CD14-positive monocyte (primary cell): ENCODE measurements at regions not wholly inside any gene's neighbourhood (a gene's known extent, or its start where the extent isn't known, plus 50 kb on each side); places are given as distances from the start of the nearest gene placed in this dataset.

Experiments used
- DNase-seq, 3 donors: peaks; one replicate each; pipeline ENCODE4 v3.0.0-alpha.2; 2011 to 2022
- H2AFZ ChIP-seq: 2 replicates; pipeline ENCODE4 v1.6.0; 2012; ENCODE audit warnings: mild to moderate bottlenecking, low read depth, low read length, inconsistent platforms; ENCODE audit not compliant: insufficient read depth, poor library complexity, severe bottlenecking
- H3K27ac ChIP-seq, 2 donors: 1 replicate in 1 of 2; 2 replicates in 1 of 2; pipeline ENCODE4 v1.5.1; 2012 to 2013; ENCODE audit warnings: low read length in 2 of 2, control low read depth in 1 of 2, inconsistent platforms in 1 of 2, low read depth in 1 of 2, mild to moderate bottlenecking in 1 of 2
- H3K27me3 ChIP-seq, 2 donors: one replicate each; pipeline versions ENCODE4 v1.6.0 to v1.6.1; 2011 to 2013; ENCODE audit warnings: low read length in 2 of 2; ENCODE audit not compliant: control insufficient read depth in 2 of 2, insufficient read depth in 2 of 2
- H3K36me3 ChIP-seq, 2 donors: replicated peaks in 1 of 2; 1 replicate in 1 of 2; 2 replicates in 1 of 2; pipeline versions ENCODE4 v1.5.1 to v1.6.1; 2012 to 2013; ENCODE audit warnings: low read length in 2 of 2, control low read depth in 1 of 2, inconsistent platforms in 1 of 2, mild to moderate bottlenecking in 1 of 2; ENCODE audit not compliant: insufficient read depth in 2 of 2, control insufficient read depth in 1 of 2
- H3K4me1 ChIP-seq, 2 donors: 1 replicate in 1 of 2; 2 replicates in 1 of 2; pipeline versions ENCODE4 v1.5.1 to v1.6.1; 2012 to 2013; ENCODE audit warnings: low read length in 2 of 2, control low read depth in 1 of 2, inconsistent platforms in 1 of 2, mild to moderate bottlenecking in 1 of 2, moderate library complexity in 1 of 2; ENCODE audit not compliant: insufficient read depth in 2 of 2, control insufficient read depth in 1 of 2
- H3K4me2 ChIP-seq: replicated peaks from 2 replicates; pipeline ENCODE3; 2012; ENCODE audit warnings: low read length, moderate library complexity, mild to moderate bottlenecking; ENCODE audit not compliant: poor library complexity, severe bottlenecking; ENCODE audit errors: extremely low read depth
- H3K4me3 ChIP-seq, 3 experiments: fragments of 200-600 bp in 1 of 3; sonication (generic) in 1 of 3; replicated peaks in 1 of 3; 1 replicate in 2 of 3; 2 replicates in 1 of 3; pipeline ENCODE4 v1.5.1; 2011 to 2013; ENCODE audit warnings: low read length in 3 of 3, mild to moderate bottlenecking in 3 of 3, control low read depth in 2 of 3, low read depth in 2 of 3, inconsistent platforms in 1 of 3, moderate library complexity in 1 of 3
- H3K79me2 ChIP-seq: 2 replicates; pipeline ENCODE4 v1.6.0; 2012; ENCODE audit warnings: mild to moderate bottlenecking, control low read depth, inconsistent platforms, low read length, moderate library complexity; ENCODE audit not compliant: insufficient read depth
- H3K9ac ChIP-seq: 2 replicates; pipeline ENCODE4 v1.6.0; 2017; ENCODE audit warnings: low read length, mild to moderate bottlenecking; ENCODE audit not compliant: insufficient read depth, poor library complexity, severe bottlenecking
- H3K9me3 ChIP-seq, 2 donors: replicated peaks in 1 of 2; 1 replicate in 1 of 2; 2 replicates in 1 of 2; pipeline versions ENCODE4 v1.5.1 to v1.6.1; 2012 to 2013; ENCODE audit warnings: low read length in 2 of 2, control low read depth in 1 of 2; ENCODE audit not compliant: control insufficient read depth in 1 of 2, insufficient read depth in 1 of 2
- H4K20me1 ChIP-seq: 2 replicates; pipeline ENCODE4 v1.6.0; 2012; ENCODE audit warnings: mild to moderate bottlenecking, low read length, control low read depth, moderate library complexity; ENCODE audit not compliant: insufficient read depth
- H3K27ac Mint-ChIP-seq, 7 donors: one replicate each; pipeline ENCODE4 v1.8.0; 2020; ENCODE audit warnings: mild to moderate bottlenecking in 7 of 7, mixed read lengths in 7 of 7, moderate library complexity in 6 of 7, inconsistent platforms in 2 of 7
- H3K27me3 Mint-ChIP-seq, 3 donors: one replicate each; pipeline ENCODE4 v1.8.0; 2021 to 2022; ENCODE audit warnings: low read depth in 3 of 3, mild to moderate bottlenecking in 3 of 3, mixed read lengths in 3 of 3, moderate library complexity in 3 of 3, inconsistent platforms in 1 of 3
- H3K36me3 Mint-ChIP-seq, 2 donors: one replicate each; pipeline ENCODE4 v1.8.0; 2020; ENCODE audit warnings: mixed read lengths in 2 of 2, inconsistent platforms in 1 of 2, mild to moderate bottlenecking in 1 of 2
- H3K4me1 Mint-ChIP-seq: one replicate; pipeline ENCODE4 v1.8.0; 2020; ENCODE audit warnings: mild to moderate bottlenecking, mixed read lengths
- H3K4me3 Mint-ChIP-seq, 2 donors: one replicate each; pipeline ENCODE4 v1.8.0; 2020; ENCODE audit warnings: mild to moderate bottlenecking in 2 of 2, mixed read lengths in 2 of 2, moderate library complexity in 1 of 2
- H3K9me3 Mint-ChIP-seq, 7 donors: one replicate each; pipeline ENCODE4 v1.8.0; 2020 to 2022; ENCODE audit warnings: mixed read lengths in 7 of 7, mild to moderate bottlenecking in 6 of 7, moderate library complexity in 6 of 7, inconsistent platforms in 2 of 7
- WGBS: methylation state at CpG from one replicate; pipeline ENCODE4 v1.1.5; 2013; ENCODE audit warnings: missing lambda C conversion rate; ENCODE audit not compliant: insufficient coverage; 5-methylcytosine and 5-hydroxymethylcytosine counted together
- intact Hi-C, 2 donors: fragments of 100-400 bp; cut with micrococcal nuclease; formaldehyde crosslinking; loops; one replicate each; pipeline versions ENCODE4 v1.15.0 to v1.15.1; 2023
- TF ChIP-seq, protein P1 (sequence below): fragments of 200-600 bp; IDR thresholded peaks from one replicate; pipeline ENCODE4 v1.8.0; 2022; ENCODE audit warnings: antibody characterized with exemption, mild to moderate bottlenecking

DNA sequence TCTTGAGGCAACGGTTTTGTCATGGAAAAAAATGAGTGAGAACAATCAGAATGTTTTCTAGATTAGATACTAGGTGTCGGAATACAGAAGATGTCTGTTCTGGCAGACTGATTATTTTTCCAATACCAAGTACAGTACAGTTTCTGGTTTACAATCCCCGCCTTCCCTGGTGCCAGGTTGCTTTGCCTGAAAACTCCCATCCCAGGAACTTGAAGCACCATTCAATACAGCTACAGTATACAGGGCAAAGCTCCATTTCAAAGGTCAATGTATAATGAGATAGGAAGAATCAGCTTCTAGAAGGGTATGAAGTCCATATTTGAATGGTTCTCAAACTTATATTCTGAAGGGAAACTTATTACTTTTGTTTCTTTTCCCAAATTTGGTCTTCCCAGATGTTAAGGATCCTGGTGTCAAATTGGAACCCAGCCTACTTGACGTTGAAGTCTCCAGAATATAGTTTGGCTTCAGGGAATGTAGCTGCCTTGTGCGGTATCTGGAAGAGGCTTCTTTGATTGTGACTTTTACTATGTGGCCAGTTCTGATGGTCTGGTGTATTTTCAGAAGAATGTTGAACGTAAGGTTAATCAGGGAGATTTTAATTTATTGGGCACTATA, 238.0 kb upstream of the ATP2B1 start:
- intact Hi-C loops, result no loop called here
- no peaks in the 10 kb centered on the region for H3K79me2 ChIP-seq
- H3K27me3 ChIP-seq, result no peaks in the 10 kb centered on the region
- peaks cover 3 to 9% of the 10 kb centered on the region in 2 donors for H3K4me1 ChIP-seq
- H2AFZ ChIP-seq, result no peak overlapping the region
- H3K9ac ChIP-seq, result no peak overlapping the region
- H3K36me3 Mint-ChIP-seq, result no peaks in the 10 kb centered on the region
- H3K4me1 Mint-ChIP-seq, result peaks cover 14% of the 10 kb centered on the region
- H3K36me3 ChIP-seq, result no peaks in the 10 kb centered on the region
- H3K9me3 ChIP-seq, result no peaks in the 10 kb centered on the region
- H3K9me3 Mint-ChIP-seq, result no peaks in the 10 kb centered on the region
- H4K20me1 ChIP-seq, result no peaks in the 10 kb centered on the region
- no peak overlapping the region for H3K27ac ChIP-seq
- H3K4me3 ChIP-seq, result no peak overlapping the region
- H3K27ac Mint-ChIP-seq, result no peak overlapping the region
- no peak overlapping the region for H3K4me2 ChIP-seq
- TF ChIP-seq, protein P1, sequence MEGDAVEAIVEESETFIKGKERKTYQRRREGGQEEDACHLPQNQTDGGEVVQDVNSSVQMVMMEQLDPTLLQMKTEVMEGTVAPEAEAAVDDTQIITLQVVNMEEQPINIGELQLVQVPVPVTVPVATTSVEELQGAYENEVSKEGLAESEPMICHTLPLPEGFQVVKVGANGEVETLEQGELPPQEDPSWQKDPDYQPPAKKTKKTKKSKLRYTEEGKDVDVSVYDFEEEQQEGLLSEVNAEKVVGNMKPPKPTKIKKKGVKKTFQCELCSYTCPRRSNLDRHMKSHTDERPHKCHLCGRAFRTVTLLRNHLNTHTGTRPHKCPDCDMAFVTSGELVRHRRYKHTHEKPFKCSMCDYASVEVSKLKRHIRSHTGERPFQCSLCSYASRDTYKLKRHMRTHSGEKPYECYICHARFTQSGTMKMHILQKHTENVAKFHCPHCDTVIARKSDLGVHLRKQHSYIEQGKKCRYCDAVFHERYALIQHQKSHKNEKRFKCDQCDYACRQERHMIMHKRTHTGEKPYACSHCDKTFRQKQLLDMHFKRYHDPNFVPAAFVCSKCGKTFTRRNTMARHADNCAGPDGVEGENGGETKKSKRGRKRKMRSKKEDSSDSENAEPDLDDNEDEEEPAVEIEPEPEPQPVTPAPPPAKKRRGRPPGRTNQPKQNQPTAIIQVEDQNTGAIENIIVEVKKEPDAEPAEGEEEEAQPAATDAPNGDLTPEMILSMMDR, result no peak
- no peaks in the 10 kb centered on the region for H3K27me3 Mint-ChIP-seq
- H3K4me3 Mint-ChIP-seq, result no peak overlapping the region
- no CpG with 5 or more reads among the region's 6 CpGs for WGBS
- DNase-seq, result no peak

DNA sequence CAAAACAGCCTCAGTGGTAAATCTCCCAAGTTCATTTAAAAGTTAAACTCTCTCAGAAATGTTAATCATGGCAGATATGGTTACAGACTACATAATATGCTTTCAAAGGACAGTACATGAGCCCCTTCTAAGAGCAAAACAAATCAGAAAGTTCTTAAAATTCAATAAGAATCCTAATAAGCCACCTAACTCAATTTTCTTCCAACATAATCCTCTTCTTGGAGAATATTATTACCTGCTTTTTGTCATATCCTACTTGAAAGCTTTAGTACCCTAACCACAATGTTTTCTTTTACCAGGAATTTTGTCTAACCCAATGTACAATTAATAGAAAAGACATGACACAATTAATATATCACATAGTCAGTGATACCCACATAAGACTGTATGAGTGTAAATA, 236.5 kb upstream of the ATP2B1 start:
- H3K4me1 Mint-ChIP-seq, result peaks cover 12% of the 10 kb centered on the region
- no peak overlapping the region for H3K4me3 ChIP-seq

More for the DNA sequence above, 236.5 kb upstream of the ATP2B1 start:
- no peaks in the 10 kb centered on the region for H3K27me3 Mint-ChIP-seq
- H3K79me2 ChIP-seq, result no peaks in the 10 kb centered on the region
- H3K36me3 ChIP-seq, result no peaks in the 10 kb centered on the region
- peak overlapping the region in 1 of 7 donors; percentile 6 for H3K27ac Mint-ChIP-seq
- no peaks in the 10 kb centered on the region for H3K9me3 Mint-ChIP-seq
- H3K27me3 ChIP-seq, result no peaks in the 10 kb centered on the region
- no peak overlapping the region for H3K4me3 Mint-ChIP-seq
- no peaks in the 10 kb centered on the region for H3K36me3 Mint-ChIP-seq
- H3K4me2 ChIP-seq, result no peak overlapping the region
- intact Hi-C loops, result no loop called here
- no peak overlapping the region for H3K9ac ChIP-seq
- no peaks in the 10 kb centered on the region for H4K20me1 ChIP-seq
- TF ChIP-seq, protein P1, result no peak
- DNase-seq, result no peak
- no peak overlapping the region for H3K27ac ChIP-seq
- H3K9me3 ChIP-seq, result no peaks in the 10 kb centered on the region
- no peak overlapping the region for H2AFZ ChIP-seq
- H3K4me1 ChIP-seq, result peaks cover 3 to 6% of the 10 kb centered on the region in 2 donors
